Retina (tissue), 1 donor: ENCODE measurements at regions not wholly inside any gene's neighbourhood (a gene's known extent, or its start where the extent isn't known, plus 50 kb on each side); places are given as distances from the start of the nearest gene placed in this dataset.
"Not testable (repeated sequence)": the region's sequence is repeated elsewhere in the genome, so short reads cannot be mapped to it uniquely, and the experiment has no call there.

Source experiments
- DNase-seq: peaks from one replicate; pipeline ENCODE4 v3.0.0-alpha.2; 2016

- DNase-seq, result no peak
Observed at GRCh38 chr7:84879570-84880325, 307.1 kb downstream of the SEMA3D start.

GRCh38 chr7:84877943-84878570 lies 308.8 kb downstream of the SEMA3D start:
- DNase-seq, result no peak

- DNase-seq, result no peak
Observed at GRCh38 chr7:84876061-84876821, 310.6 kb downstream of the SEMA3D start.

GRCh38 chr7:84865560-84865959 lies 321.3 kb downstream of the SEMA3D start:
- no peak for DNase-seq

- no peak for DNase-seq
Observed at GRCh38 chr7:84857336-84857735, 329.5 kb downstream of the SEMA3D start.

GRCh38 chr7:84855758-84856157 lies 331.1 kb downstream of the SEMA3D start:
- DNase-seq, result no peak

GRCh38 chr7:84848974-84849372 lies 337.9 kb downstream of the SEMA3D start:
- not testable (repeated sequence) for DNase-seq

GRCh38 chr7:84848219-84848973 lies 338.5 kb downstream of the SEMA3D start:
- DNase-seq, result no peak

- DNase-seq, result no peak
Observed at GRCh38 chr7:84847790-84848189, 339.1 kb downstream of the SEMA3D start.

- DNase-seq, result no peak
Observed at GRCh38 chr7:84847038-84847437, 339.8 kb downstream of the SEMA3D start.

GRCh38 chr7:84845971-84846370 lies 340.9 kb downstream of the SEMA3D start:
- DNase-seq, result no peak

- no peak for DNase-seq
Observed at GRCh38 chr7:84844771-84845170, 342.1 kb downstream of the SEMA3D start.

- no peak for DNase-seq
Observed at GRCh38 chr7:84841809-84842208, 345.0 kb downstream of the SEMA3D start.

- no peak for DNase-seq
Observed at GRCh38 chr7:84838857-84839256, 348.0 kb downstream of the SEMA3D start.

- DNase-seq, result no peak
Observed at GRCh38 chr7:84837405-84837804, 349.5 kb downstream of the SEMA3D start.

- DNase-seq, result no peak
Observed at GRCh38 chr7:84829719-84830118, 357.1 kb downstream of the SEMA3D start.

GRCh38 chr7:84824057-84824651 lies 362.7 kb downstream of the SEMA3D start:
- DNase-seq, result no peak

GRCh38 chr7:84823530-84823929 lies 363.3 kb downstream of the SEMA3D start:
- DNase-seq, result no peak

GRCh38 chr7:84822941-84823510 lies 363.8 kb downstream of the SEMA3D start:
- no peak for DNase-seq

GRCh38 chr7:84821671-84822534 lies 365.0 kb downstream of the SEMA3D start:
- DNase-seq, result no peak

GRCh38 chr7:84820481-84820880 lies 366.4 kb downstream of the SEMA3D start:
- DNase-seq, result no peak
